HL-60 (cell line): ENCODE measurements at regions not wholly inside any gene's neighbourhood (a gene's known extent, or its start where the extent isn't known, plus 50 kb on each side); places are given as distances from the start of the nearest gene placed in this dataset.

Source experiments
- GABPA ChIP-seq: IDR thresholded peaks from 2 replicates; pipeline ENCODE4 v1.6.1; 2012; ENCODE audit warnings: low read depth
- POLR2AphosphoS5 ChIP-seq: IDR thresholded peaks from 2 replicates; pipeline ENCODE4 v1.6.1; 2012; ENCODE audit warnings: low read depth
- SPI1 ChIP-seq: IDR thresholded peaks from 2 replicates; pipeline ENCODE4 v1.6.1; 2012; ENCODE audit warnings: low read depth, mild to moderate bottlenecking, borderline replicate concordance
- TF ChIP-seq, protein P1 (sequence below): IDR thresholded peaks from one replicate; pipeline ENCODE4 v1.5.1; 2011; ENCODE audit warnings: low read length, control low read depth, inconsistent platforms; ENCODE audit not compliant: insufficient read depth
- TF ChIP-seq, protein P2 (sequence below): IDR thresholded peaks from 2 replicates; pipeline ENCODE4 v1.6.1; 2012; ENCODE audit warnings: low read depth; ENCODE audit not compliant: insufficient replicate concordance

DNA sequence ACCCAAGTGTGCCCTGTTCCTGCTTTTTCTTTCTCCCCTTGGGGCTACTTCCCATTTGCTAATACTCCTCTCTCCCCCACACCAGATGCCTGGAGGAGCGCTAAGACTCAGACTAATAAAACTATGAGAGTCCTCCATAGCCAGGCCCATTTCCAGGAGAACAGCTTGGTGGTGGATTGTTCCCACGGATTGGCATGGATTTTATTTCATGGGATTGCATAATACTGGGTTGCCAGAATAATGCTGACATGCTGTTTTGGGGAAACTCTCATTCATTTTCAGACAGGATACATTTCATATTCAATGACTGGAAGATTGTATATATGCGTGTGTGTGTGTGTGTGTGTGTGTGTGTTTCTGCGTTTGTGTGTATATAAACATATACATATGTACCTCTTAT lies 447.5 kb upstream of the PITX2 start:
- TF ChIP-seq, protein P1, sequence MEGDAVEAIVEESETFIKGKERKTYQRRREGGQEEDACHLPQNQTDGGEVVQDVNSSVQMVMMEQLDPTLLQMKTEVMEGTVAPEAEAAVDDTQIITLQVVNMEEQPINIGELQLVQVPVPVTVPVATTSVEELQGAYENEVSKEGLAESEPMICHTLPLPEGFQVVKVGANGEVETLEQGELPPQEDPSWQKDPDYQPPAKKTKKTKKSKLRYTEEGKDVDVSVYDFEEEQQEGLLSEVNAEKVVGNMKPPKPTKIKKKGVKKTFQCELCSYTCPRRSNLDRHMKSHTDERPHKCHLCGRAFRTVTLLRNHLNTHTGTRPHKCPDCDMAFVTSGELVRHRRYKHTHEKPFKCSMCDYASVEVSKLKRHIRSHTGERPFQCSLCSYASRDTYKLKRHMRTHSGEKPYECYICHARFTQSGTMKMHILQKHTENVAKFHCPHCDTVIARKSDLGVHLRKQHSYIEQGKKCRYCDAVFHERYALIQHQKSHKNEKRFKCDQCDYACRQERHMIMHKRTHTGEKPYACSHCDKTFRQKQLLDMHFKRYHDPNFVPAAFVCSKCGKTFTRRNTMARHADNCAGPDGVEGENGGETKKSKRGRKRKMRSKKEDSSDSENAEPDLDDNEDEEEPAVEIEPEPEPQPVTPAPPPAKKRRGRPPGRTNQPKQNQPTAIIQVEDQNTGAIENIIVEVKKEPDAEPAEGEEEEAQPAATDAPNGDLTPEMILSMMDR, result no peak
- no peak for TF ChIP-seq POLR2AphosphoS5
- TF ChIP-seq, protein P2, sequence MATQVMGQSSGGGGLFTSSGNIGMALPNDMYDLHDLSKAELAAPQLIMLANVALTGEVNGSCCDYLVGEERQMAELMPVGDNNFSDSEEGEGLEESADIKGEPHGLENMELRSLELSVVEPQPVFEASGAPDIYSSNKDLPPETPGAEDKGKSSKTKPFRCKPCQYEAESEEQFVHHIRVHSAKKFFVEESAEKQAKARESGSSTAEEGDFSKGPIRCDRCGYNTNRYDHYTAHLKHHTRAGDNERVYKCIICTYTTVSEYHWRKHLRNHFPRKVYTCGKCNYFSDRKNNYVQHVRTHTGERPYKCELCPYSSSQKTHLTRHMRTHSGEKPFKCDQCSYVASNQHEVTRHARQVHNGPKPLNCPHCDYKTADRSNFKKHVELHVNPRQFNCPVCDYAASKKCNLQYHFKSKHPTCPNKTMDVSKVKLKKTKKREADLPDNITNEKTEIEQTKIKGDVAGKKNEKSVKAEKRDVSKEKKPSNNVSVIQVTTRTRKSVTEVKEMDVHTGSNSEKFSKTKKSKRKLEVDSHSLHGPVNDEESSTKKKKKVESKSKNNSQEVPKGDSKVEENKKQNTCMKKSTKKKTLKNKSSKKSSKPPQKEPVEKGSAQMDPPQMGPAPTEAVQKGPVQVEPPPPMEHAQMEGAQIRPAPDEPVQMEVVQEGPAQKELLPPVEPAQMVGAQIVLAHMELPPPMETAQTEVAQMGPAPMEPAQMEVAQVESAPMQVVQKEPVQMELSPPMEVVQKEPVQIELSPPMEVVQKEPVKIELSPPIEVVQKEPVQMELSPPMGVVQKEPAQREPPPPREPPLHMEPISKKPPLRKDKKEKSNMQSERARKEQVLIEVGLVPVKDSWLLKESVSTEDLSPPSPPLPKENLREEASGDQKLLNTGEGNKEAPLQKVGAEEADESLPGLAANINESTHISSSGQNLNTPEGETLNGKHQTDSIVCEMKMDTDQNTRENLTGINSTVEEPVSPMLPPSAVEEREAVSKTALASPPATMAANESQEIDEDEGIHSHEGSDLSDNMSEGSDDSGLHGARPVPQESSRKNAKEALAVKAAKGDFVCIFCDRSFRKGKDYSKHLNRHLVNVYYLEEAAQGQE, result no peak
- no peak for TF ChIP-seq GABPA
- TF ChIP-seq SPI1, result no peak
